Nephron (organoid): ENCODE measurements at regions not wholly inside any gene's neighbourhood (a gene's known extent, or its start where the extent isn't known, plus 50 kb on each side); places are given as distances from the start of the nearest gene placed in this dataset.

Source experiments
- H3K27ac Mint-ChIP-seq, 3 experiments: 2 replicates each; pipeline ENCODE4 v1.8.0; 2020; ENCODE audit warnings: mixed read lengths in 3 of 3, mild to moderate bottlenecking in 2 of 3, moderate library complexity in 1 of 3
- H3K27me3 Mint-ChIP-seq: 2 replicates; pipeline ENCODE4 v1.8.0; 2021; ENCODE audit warnings: low read depth, mild to moderate bottlenecking, moderate library complexity, mixed read lengths
- H3K36me3 Mint-ChIP-seq: 2 replicates; pipeline ENCODE4 v1.8.0; 2020; ENCODE audit warnings: low read depth, mixed read lengths
- H3K4me1 Mint-ChIP-seq: 2 replicates; pipeline ENCODE4 v1.8.0; 2020; ENCODE audit warnings: mixed read lengths
- H3K4me3 Mint-ChIP-seq, 3 experiments: 2 replicates each; pipeline ENCODE4 v1.8.0; 2020; ENCODE audit warnings: mild to moderate bottlenecking in 3 of 3, mixed read lengths in 3 of 3, moderate library complexity in 2 of 3
- H3K9me3 Mint-ChIP-seq: 2 replicates; pipeline ENCODE4 v1.8.0; 2020; ENCODE audit warnings: mixed read lengths
- TF ChIP-seq, protein P1 (sequence below), 3 experiments: fragments of 200-600 bp; sonication (generic); IDR thresholded peaks; one replicate each; pipeline ENCODE4 v1.5.0; 2021; ENCODE audit warnings: antibody characterized with exemption in 3 of 3; ENCODE audit not compliant: unreplicated experiment in 3 of 3

DNA sequence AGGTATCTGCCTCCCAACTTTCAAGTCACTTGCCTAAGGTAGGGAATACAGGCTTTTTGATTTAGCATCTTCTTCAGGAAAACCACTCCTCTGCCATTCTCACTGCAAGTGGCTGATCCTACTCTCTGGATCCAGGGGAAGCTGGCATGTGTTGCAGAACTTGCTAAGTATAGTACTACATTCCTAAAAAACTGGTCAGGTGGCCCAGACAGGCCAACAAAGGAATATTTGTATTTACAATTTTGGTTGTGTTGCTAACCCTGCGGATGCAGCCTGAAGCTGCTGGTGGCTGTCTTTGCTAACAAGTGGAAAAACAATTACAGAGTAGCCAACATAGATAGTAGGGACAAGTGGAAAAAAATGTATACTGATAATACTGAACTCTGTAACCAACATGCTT lies 222.5 kb upstream of the STARD13 start:
- TF ChIP-seq, protein P1, sequence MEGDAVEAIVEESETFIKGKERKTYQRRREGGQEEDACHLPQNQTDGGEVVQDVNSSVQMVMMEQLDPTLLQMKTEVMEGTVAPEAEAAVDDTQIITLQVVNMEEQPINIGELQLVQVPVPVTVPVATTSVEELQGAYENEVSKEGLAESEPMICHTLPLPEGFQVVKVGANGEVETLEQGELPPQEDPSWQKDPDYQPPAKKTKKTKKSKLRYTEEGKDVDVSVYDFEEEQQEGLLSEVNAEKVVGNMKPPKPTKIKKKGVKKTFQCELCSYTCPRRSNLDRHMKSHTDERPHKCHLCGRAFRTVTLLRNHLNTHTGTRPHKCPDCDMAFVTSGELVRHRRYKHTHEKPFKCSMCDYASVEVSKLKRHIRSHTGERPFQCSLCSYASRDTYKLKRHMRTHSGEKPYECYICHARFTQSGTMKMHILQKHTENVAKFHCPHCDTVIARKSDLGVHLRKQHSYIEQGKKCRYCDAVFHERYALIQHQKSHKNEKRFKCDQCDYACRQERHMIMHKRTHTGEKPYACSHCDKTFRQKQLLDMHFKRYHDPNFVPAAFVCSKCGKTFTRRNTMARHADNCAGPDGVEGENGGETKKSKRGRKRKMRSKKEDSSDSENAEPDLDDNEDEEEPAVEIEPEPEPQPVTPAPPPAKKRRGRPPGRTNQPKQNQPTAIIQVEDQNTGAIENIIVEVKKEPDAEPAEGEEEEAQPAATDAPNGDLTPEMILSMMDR (IDR thresholded peaks at IDR 0.05; ENCODE audit: unreplicated experiment in 3 of 3) = no peak
- no peaks in the 10 kb centered on the region for H3K36me3 Mint-ChIP-seq
- H3K27me3 Mint-ChIP-seq = no peaks in the 10 kb centered on the region
- peaks cover 8% of the 10 kb centered on the region for H3K9me3 Mint-ChIP-seq
- no peak overlapping the region for H3K4me3 Mint-ChIP-seq
- H3K4me1 Mint-ChIP-seq = no peaks in the 10 kb centered on the region
- H3K27ac Mint-ChIP-seq = no peak overlapping the region

DNA sequence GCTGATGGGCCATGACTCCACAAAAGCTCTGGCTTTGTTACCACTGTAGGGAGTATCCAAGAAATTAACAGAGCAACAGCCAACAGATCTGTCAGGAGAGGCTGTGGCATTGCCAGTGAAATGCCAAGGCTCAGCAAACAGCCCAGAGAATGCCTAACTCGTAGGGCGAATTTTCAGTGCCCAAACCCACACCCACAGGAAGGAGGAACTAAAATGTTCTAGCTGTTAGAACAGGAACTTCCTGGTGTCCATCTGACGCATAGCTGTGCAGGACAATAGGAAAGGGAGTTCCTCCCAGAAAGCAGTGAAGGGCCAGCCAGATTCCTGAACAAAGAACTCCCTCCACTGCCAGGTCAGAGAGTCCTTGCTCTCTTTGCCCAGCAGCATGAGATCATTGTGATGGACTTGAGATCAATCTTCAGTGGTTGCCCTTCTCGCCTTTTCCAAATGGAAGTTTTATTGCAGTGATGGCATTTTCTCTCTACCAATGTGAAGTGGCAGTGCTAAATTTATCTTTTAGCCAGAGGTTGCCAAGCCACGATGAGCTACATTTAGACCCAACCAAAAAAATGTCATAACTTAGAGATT lies 224.2 kb upstream of the STARD13 start:
- H3K36me3 Mint-ChIP-seq = no peaks in the 10 kb centered on the region
- peaks cover 9% of the 10 kb centered on the region for H3K4me1 Mint-ChIP-seq
- peaks cover 5% of the 10 kb centered on the region for H3K9me3 Mint-ChIP-seq
- no peak overlapping the region for H3K27ac Mint-ChIP-seq
- H3K27me3 Mint-ChIP-seq = no peaks in the 10 kb centered on the region
- TF ChIP-seq, protein P1 (IDR thresholded peaks at IDR 0.05; ENCODE audit: unreplicated experiment in 3 of 3) = no peak
- H3K4me3 Mint-ChIP-seq = no peak overlapping the region

DNA sequence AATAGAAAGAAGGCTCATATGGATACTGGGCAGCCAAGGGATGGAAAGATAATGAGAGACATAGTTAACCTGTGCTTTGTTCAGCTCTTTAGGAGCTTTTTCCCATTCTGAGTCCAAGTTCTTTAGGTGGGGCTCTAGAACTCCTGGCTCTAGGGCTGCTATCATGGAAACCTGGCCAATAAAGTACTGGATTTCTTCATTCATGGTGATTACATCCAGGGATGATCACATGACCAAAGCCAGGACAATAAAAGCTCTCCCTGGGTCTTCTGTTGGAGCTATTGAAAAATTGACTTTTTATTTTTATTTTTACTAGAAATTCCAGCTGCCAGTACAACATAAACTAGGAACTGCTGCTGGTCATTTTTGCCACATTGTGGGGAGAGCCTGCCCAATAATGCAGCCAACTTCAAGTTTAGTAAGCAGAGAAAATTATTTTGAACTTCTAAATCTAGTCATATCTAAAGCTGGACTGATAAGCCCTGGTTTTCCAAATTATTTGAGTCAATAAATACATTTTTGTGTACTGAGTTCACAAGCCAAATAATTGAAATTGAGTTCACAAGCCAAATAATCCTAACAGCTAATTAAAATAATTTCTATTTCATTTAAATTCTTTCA lies 224.9 kb upstream of the STARD13 start:
- Mint-ChIP-seq H3K36me3 (no peaks in the 10 kb centered on the region), H3K27ac (no peak overlapping the region), H3K4me1 (peaks cover 14% of the 10 kb centered on the region), H3K27me3 (no peaks in the 10 kb centered on the region), H3K9me3 (peaks cover 5% of the 10 kb centered on the region), H3K4me3 (no peak overlapping the region)
- TF ChIP-seq, protein P1 (IDR thresholded peaks at IDR 0.05; ENCODE audit: unreplicated experiment in 3 of 3) = no peak

DNA sequence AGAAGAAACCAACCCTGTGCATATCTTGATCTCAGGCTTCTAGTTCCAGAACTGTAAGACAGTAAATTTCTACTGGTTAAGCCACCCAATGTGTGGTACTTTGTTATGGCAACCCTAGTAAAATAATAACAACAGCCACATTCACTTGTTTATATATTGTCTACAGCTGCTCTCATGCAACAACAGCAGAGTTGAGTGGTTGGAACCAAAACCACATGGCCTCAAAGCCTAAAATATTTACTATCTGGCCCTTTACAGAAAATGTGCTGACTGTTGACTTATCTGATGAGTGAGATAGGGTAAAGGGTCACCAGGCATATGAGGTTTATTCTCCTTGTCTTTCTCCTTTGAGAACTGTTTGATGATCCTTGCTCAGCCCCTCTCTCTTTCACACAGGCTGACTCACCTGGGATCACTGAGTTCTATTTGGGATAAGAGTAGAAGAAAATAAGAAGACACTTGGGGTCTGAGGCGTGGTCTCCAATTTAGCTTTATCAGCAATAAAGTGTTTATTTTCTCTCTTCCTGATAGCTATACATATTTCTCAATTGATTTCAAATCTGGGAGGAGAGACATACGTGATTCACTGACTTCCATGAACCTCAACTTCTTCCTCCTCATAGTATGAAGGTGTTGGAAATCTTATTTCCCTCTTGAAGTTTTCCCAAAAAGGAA lies 227.5 kb upstream of the STARD13 start:
- H3K27ac Mint-ChIP-seq = no peak overlapping the region
- H3K4me1 Mint-ChIP-seq = peaks cover 21% of the 10 kb centered on the region
- no peaks in the 10 kb centered on the region for H3K27me3 Mint-ChIP-seq
- peaks cover under 1% of the 10 kb centered on the region for H3K9me3 Mint-ChIP-seq
- H3K36me3 Mint-ChIP-seq = no peaks in the 10 kb centered on the region
- TF ChIP-seq, protein P1 (IDR thresholded peaks at IDR 0.05; ENCODE audit: unreplicated experiment in 3 of 3) = no peak
- H3K4me3 Mint-ChIP-seq = no peak overlapping the region

DNA sequence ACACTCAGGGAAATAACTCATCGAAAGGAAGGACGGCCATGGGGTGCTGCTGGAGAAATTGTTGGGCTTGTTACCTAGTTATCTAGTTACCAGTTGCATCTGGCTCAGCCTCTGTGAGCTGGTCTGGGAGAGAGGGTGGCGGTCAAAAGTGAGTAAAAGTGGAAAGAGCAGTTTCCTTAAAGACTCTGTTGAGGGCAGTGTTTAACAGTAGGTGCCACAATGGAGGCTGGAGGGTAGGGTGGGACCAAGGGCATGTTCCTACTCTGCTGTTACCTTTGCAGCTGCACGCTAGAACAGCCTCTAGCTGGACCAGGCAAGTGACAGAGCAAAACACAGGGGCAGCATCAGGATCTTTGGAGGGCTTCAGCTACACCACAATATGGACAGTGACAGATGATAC lies 228.8 kb upstream of the STARD13 start:
- no peaks in the 10 kb centered on the region for H3K36me3 Mint-ChIP-seq
- H3K27ac Mint-ChIP-seq = no peak overlapping the region
- no peaks in the 10 kb centered on the region for H3K9me3 Mint-ChIP-seq
- peaks cover 34% of the 10 kb centered on the region for H3K4me1 Mint-ChIP-seq
- H3K4me3 Mint-ChIP-seq = no peak overlapping the region
- H3K27me3 Mint-ChIP-seq = no peaks in the 10 kb centered on the region
- TF ChIP-seq, protein P1 (IDR thresholded peaks at IDR 0.05; ENCODE audit: unreplicated experiment in 3 of 3) = no peak
